ENCODE measurements at regions not wholly inside any gene's neighbourhood (a gene's known extent, or its start where the extent isn't known, plus 50 kb on each side); places are given as distances from the start of the nearest gene placed in this dataset.

- TF ChIP-seq, protein P1, sequence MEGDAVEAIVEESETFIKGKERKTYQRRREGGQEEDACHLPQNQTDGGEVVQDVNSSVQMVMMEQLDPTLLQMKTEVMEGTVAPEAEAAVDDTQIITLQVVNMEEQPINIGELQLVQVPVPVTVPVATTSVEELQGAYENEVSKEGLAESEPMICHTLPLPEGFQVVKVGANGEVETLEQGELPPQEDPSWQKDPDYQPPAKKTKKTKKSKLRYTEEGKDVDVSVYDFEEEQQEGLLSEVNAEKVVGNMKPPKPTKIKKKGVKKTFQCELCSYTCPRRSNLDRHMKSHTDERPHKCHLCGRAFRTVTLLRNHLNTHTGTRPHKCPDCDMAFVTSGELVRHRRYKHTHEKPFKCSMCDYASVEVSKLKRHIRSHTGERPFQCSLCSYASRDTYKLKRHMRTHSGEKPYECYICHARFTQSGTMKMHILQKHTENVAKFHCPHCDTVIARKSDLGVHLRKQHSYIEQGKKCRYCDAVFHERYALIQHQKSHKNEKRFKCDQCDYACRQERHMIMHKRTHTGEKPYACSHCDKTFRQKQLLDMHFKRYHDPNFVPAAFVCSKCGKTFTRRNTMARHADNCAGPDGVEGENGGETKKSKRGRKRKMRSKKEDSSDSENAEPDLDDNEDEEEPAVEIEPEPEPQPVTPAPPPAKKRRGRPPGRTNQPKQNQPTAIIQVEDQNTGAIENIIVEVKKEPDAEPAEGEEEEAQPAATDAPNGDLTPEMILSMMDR (IDR thresholded peaks at IDR 0.05): no peak
- TF ChIP-seq POLR2A (IDR thresholded peaks at IDR 0.05): no peak
Measured at GRCh38 chr1:234722904-234723720, 113.1 kb upstream of the IRF2BP2 start.
